Right forelimb (tissue), 1 donor: ENCODE measurements at regions not wholly inside any gene's neighbourhood (a gene's known extent, or its start where the extent isn't known, plus 50 kb on each side); places are given as distances from the start of the nearest gene placed in this dataset.

Experiments used
- DNase-seq: peaks from one replicate; pipeline ENCODE4 v3.0.0-alpha.2; 2018

DNA sequence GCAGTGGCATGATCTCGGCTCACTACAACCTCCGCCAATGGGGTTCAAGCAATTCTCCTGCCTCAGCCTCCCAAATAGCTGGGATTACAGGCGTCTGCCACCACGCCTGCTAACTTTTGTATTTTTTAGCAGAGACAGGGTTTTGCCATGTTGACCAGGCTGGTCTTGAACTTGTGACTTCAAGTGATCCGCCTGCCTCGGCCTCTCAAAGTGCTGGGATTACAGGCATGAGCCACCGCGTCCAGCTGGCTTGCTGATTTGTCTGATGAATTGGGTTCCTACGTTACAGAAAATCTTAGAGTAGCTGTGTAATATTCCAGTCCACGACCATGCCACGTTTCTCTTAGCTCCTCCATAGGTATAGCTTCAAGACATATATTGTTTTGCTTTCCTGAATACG lies 102.6 kb upstream of the OTOS start:
- peak; percentile 6 for DNase-seq

DNA sequence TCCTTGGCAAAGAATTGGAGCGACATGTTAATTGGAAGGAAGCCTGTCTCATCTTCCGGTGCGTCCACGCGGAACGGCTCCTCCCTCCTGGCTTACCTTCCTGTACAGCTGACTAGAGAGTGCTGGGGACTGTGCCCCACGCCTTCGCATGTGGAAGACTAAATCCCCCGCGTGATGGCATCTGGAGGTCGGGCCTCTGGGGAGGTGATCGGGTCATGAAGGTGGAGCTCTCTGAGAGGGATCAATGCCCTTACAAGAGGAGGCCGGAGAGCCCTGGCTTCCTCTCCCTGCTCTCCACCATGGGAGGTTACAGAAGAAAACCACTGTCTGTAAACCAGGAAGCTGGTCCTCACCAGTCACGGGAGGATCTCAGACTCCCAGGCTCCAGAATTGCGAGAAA lies 104.1 kb upstream of the OTOS start:
- DNase-seq, result peak; percentile 37

DNA sequence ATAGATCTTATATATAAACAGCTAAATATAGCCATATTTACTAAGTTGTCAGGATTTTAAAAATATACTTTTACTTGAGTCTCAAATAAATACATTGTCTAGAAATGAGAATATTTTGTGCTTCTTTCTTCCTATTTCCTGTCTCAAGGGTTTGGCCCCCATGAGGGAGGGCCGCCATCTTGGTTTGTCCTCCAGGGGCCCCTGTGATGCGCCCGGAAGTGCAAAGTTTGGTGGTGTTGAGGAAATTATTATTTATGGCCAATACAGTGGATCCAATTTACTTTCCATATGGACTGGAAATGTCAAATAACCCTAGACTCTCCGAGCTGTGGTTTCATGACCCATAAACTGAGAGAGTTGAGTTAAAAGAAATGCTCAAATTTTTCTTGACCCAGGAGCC lies 104.7 kb upstream of the OTOS start:
- DNase-seq, result peak; percentile 32

DNA sequence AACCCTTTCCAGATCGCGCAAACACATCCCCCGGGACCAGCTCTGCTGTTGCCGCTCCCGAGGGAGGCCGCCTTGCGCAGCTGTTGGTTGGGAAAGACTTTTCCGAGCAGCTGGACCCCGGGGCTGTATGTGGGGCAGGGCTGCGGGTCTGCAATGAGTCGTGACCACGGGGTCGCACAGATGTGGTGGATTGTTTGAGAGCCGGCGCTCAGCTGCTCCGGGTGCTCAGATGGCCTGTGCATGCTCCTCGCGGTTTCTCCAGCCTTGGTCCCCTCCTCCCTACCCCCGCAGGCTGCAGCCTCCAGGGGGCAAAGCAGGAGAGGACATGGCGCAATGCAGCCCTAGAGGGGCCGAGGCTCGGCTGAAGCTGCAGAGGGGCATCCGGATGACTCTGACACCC lies 105.2 kb upstream of the OTOS start:
- DNase-seq, result peak; percentile 61

DNA sequence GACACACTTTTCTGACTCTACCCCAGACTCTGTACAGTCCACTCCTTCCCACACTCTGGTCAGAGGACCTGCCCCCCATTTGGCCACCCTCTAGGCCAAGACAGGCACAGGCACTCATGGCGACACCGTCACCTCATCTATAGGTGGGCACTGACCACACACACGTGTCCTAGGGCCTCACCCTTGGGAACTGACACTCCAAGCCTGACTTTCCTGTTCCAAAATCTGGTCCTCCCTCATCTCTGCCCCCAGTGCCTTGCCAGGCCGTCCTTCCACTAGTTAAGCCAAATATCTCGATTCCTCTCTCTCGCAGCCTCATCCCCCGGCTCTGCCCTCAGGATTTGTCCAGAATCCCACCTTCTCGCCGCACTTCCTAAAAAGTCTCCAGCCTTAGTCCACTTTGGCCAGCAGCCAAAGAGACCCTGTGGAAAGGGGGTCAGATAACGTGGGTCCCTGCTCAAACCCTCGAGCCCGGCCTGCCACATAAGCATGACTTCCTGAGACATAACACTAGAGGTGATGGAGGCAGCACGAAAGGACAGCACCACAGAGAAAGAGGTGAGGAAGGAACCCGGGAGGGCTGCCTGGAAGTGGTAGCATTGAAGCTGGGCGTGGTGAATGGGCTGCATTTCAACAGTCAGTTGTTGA lies 105.8 kb upstream of the OTOS start:
- no peak for DNase-seq

DNA sequence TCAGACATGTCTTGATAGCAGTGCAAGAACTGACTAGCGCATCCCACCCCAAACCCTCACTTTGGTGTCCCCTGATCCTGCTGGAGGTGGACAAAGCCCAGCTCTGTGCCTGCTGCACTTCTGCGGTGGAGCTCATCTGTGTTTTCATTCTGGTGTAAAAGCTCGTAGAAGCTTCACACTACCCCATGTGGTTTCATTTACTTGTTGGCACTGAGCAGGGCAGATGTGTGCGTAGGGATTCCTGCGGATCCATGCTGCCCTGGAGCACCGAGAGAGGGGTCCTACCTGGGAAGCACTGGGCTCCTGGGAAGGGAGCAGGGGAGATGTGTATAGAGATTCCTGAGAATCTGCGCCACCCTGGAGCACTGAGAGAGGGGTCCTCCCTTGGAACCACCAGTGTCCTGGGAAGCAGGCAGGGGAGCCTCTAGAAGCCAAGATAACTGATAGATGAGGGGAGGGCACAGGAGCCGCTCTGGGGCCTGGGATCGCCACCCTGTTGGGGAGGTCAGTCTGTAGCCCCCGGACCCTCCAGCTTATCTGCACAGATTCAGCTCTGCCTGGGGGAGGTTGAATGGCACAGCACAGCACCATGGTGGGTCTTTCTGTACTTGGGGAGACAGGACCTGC lies 106.9 kb upstream of the OTOS start:
- peak; percentile 36 for DNase-seq

DNA sequence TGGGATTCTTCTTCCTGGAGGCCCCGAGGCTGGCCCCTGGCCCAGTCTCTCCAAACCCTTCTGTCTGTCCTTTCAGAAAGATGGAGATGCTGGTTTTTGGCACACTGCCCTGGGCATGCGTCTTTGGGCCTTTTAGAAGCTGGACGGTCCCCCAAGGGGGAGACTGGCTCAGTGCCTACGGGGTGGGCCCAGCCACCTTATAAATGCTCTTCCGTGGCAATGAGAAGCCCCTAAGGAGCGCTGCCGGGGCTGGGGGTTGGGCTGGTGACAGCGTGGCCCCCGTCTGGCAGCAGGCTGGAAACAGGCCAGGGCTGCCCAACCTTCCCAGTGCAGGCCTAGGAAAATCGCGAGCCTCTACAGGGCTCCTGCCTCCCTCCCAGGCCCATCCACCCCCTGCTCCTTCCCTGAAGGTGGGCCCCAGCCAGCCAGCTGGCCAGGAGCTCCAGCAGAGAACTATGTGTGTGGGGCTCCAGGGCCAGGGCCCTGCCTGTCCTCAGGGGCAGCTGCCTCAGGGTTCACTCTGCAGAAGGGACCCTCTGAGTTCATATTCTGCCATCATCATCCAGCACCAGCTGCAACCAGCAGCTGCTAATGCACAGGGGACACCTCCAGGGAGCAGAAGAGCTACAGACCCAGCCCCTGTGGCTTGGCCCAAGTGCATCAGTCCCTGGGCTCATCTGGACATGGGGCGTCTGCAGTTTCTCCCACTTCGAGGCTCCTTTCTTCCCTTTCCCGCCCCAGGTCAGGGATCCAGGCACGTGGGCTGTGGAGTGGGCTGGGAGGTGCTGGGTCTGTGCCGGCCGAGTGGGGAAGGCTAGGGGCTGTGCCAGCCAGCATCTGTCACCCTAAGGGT lies 107.6 kb upstream of the OTOS start:
- peak; percentile 47 for DNase-seq

DNA sequence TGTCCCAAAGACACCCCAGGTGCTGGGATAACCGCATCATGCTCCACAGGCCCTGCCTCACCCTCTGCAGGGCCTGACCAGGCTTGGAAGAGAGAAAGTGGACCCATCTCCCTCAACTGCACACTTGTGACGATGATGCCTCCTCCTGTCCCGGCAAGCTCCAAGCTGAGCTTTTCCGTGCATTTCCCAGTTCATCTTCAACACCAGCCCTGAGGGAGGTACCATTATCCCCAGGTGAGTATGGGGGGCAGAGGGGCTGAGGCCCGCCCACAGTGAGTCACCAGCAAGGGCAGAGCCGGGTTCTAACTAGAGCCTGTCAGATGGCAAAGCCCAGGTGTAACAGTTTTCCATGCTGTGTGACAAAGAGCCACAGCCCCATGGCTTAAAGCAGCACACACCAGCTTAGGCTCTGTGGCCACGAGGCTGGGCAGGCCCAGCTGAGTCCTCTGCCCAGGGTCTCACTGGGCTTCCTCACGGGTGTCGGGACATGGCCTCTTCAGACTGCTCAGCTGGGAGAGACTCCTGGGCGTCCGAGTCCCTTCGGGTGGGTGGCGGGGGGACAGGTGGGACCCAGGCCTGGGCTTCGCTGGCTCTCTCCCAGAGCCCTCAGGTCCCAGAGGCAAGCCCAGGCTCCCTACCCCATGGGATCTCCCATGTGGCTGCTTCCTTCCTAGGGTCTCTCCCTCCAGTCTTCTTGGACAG lies 108.4 kb upstream of the OTOS start:
- DNase-seq, result no peak

DNA sequence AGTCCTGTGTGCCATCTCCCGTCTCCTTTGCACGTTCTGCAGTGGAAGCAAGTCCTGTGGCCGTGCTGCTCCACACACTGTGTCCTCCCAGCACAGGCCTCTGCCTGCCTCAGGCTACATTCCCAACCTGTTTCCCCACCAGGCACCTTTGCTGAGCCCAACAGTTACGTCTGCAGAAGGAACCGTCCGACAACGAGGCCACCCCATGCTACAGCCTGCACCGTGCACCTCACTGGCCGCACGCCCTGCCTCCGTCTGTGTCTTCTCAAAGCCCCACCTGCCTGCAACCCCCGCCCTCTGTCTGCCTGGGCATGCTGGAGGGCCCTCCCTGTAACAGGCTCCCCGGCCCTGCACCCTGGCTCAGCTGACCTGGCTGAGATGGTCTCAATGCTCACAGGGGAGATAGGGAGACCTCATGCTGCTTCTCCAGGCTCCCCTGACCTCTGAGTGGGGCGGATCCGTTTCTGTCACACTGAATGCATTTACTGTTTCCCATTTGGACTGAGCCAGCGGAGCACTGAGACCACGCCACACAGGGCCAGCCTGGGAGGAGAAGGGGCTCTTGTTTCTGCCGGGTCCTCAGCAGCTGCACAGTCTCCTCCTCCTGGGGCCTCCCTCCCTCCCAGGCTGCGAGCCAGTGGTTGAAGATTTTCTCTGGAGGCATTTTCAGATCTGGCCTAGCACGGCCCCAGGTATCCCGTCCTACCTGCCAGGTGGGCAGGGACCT lies 109.1 kb upstream of the OTOS start:
- DNase-seq, result no peak

DNA sequence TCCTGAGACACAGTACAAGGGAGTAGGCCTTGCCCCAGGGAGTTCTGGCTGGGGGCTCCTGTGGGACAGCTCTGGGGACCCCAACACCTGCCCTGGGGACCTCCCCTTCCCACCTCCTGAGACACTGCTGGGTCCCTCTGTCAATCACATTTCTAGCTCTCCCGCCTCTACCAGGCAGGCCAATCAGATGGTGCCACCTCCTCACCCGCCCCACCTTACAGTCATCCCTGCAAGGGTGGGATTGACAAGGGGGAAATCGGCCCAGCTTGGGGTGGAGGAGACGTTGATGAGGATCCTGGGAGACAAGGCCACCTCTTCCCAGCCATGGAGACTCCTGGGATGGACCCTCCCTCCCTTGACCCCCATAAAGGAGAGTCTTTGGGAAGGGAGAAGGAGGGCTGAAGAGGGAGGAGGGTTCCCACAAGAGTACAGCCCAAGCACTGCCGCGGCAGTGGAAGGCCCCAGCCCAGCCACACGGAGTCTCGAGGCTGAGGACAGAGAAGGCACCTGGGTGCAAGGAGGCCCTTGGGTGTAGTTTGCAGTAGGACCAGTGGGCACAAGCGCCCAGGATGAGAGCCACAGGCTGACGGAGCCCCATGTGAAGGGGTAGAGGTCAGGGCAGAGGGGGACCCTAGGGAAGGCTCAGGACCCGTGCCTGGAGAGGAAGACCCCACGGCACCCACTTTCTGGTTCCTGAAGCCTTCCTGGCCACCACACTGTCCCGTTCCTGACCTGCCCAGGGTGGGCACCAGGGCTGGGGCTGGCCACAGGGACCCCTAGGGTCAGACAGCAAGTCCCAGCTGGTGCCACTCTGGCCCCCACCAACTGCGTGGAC lies 109.9 kb upstream of the OTOS start:
- DNase-seq, result no peak

DNA sequence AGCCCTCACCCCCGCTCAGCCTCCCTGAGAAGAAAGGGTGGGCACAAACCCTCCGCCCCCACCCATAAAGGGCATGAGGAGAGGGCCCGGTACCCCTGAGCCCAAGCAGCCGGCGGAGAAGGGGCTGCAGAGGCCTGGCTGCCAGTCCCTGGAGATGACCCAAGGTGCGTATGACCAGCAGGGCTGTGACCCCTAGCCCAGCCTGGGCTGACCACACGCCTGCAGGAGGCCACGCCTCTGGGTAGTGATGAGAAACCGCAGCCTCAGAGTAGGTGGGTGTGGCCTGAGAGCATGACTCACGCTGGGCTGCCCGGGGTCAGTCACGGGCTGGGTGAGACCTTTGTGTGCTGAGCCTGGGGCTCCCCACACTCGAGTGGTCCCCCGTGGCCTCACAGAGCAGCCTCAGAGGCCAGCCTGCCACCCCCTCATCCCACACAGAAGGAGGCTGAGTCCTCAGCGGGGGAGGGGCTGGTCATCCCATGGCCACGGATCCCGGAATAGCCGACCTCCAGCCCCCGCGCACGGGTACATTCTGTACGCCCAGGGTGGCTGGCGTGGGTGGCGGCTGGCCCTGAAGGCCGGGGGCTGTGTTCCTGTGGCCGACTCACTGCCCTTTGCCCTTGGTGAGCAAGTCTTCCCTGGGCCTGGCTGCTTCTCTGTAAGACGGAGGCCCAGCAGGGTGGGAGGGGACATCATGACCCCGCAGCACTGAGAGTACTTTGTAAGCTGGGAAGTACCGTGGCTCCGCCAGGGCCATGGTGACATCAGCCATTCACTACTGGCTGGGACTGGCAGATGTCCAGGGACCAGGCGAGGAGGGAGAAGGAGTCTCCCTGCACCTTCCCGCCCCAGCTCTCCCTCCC lies 110.8 kb upstream of the OTOS start:
- DNase-seq, result no peak

DNA sequence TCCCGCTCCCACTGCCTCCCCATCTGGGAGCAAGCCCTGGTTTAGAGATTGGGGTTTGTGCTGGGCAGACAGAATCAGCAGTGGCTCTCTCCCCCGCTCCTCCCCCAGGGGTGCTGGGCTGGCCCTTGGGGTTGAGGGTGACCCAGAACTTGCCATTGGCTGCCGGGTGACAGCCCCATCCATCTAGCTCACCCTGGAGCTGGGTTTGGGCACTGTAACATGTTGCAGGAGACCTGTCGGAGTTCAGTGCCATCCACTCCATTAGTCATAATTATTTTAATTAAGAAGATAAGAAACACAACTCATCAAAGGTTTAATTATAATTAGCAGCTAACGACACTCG lies 111.4 kb upstream of the OTOS start:
- DNase-seq, result no peak

DNA sequence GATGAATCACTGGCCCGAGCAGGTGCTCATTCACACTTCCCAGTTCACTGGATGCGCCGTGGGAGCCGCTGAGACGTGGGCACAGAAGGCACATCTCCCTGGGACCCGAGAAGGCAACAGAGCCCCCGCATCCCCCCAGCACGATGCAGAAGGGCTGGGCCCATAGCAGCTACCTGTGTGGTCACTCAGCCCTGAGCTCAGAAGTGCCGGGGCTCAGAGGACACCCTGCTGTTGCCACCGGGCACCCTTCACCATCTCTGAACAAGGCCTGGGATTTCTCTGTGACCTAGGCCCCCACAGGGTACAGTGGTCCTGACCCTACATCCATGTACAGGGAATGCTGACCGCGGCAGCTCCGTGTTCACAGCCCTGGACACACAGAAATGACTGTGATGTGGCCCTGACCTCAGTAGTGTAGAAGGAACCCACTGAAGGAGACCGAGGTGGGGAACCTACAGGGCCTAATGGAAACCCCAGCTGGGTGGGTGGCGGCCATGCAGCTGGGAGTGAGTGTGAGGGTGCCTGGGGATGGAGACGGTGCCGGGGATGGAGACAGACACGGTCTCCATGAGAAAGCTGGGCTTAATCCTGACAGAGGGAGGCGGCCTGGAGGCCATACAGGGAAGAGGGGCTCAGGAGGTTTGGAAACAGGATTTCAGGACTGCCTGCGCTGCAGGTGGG lies 111.9 kb upstream of the OTOS start:
- DNase-seq, result no peak

DNA sequence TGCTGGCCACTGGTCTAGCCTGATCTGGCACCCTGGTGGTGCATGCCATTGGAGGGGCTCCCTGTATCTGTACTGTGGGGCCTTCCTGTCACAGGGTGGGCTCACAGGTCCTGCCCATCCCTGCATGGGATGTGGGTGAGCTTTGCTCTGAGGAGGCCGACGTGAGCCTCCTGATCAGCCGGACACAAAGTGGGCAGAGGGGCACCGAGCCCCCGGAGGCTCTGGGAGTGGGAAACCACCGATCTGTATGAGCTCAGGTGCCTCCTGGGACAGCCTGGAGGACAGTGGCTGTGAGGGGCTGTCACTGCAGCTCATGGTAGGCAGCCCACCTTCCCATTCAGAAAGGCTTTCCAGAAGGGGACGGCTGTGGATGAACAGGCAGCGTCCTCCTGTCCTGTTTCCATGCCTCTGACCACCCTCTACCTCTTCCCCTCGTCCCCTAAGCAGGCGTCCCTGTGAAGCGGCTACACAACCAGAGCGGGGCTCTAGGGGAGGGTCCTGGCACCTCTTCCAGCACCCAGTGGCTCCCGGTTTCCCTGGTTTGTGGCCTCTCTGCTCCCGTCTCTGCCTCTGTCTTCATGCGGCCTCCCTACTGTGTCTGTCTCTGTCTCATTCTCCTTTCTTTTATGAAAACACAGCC lies 112.5 kb upstream of the OTOS start:
- DNase-seq, result no peak

DNA sequence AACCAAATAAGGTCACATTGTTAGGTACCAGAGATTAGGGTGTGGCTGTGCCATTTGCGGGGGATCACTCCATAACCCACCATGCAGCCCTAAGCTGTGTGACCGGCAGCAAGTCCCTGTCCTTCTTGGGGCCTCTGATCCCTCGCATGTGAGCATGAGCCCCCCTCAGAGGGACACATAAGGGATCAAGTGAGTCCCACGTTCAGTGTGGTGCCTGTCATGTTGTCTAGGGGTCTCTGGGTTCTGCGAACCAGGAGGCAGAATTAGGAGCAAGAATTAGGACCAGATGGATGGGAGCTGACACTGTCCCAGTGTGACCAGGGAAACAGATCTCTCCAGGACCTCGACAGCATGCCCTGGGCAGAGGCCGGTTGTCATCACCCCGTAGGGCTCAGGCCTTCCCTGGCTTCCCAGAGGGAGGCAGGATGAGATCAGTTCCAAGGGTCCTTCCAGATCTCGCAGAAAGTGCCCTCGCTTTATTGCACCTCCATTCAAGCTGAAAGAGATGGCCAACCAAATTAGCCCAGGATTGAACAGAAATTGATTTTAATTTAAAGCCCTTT lies 113.2 kb upstream of the OTOS start:
- no peak for DNase-seq

DNA sequence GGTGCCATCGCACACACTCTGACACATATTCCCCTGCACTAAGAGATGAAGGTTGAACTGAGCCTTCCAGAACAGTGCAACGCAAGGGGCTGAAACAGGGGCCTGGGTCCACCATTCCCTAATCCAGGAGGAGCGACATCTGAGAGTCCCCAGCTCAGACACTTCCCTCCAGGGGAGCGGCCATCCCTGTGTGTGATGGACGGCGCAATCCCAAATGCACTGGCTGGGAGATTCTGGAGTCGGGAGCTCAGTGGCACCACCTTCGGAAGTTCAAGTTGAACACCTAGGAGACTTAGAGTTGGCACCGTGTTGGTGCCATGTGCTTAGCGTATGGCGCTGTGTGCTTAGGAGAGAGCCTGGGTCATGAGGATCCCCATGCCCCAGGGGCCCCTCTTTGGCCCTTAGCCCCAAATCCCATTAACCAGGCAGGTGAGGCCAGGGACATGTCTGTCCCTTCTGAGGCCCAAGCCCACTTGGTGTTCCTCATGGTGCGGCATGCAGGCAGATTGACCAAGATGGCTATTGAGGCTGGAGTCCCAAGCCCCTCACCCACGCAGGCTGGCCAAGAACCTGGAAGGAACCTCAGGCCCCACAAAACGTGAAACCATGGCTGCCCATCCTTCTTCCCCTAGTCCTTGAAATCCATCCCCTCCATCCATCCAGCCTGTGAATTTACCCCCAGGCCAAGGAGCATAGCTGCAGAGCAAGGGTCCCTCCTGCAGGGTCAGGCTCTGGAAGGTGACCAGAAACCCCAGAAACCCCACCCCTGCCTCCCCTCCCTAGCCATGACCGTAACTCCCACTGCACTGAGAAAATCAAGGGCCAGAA lies 114.1 kb upstream of the OTOS start:
- no peak for DNase-seq

DNA sequence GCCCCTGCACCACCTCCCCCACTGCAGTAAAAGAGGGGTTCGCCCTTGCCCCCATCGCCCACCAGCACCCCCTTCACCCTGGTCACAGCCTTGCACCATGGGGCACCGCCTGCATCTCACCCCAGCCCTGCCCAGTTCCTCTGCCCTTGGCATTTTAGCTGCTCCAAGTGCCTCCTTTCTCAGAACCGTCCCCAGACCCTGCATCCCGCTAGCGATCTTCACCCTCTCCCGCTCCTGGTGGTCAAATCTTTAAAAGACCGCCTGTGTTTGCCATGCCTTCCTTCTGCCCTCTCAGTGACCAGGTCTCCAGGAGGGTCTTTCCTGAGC lies 114.7 kb upstream of the OTOS start:
- no peak for DNase-seq

DNA sequence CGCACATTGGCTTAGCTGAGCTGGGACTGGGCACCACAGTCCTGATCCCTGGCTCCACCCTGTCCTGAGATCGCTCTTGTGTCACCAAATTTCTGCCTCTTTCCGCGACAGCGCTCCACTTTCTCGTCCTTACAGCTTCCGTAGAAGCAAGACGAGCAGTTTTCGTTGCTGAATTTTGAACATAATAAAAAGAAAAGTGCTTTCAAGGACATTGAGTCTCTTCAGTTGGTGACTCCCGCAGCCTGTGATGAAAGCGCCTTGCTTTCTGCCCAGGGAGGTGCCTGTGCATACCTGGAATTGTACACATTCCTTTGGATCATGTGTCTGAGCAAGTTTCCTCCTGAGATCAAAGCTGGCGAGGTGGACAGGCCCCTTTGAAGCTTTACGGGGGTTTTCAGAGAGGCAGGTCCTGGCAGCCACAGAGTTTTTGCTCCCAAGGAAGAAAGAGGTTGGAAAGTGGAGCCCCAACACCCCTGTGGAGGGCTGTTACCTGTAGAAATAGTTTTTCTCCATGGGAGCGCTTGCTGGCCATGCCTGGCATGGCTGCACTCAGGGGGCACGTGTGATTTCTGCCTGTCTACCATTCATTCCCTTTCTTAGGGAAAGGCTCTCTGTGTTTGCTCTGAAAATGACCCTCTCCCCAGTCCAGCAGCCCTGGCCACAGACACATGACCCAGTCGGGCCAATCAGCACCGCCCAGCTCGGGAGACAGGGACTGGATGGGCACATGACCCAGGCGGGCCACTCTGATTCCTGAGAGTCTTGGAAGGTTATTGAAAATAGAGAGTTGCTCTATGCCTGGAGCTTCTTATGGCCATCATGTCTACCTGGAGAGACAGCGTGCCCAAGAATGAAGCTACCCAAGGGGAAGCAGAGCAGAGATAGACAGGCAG lies 115.6 kb upstream of the OTOS start:
- no peak for DNase-seq
